ENCODE measurements at regions not wholly inside any gene's neighbourhood (a gene's known extent, or its start where the extent isn't known, plus 50 kb on each side); places are given as distances from the start of the nearest gene placed in this dataset.

GRCh38 chr6:169157197-169158148 lies 96.2 kb downstream of the THBS2 start:
- no peak overlapping the region for H3K23ac ChIP-seq (ENCODE audit: low read length in 2 of 2)
- H2BK120ac ChIP-seq (ENCODE audit: low read depth, low read length), result no peak overlapping the region
- H3K4ac ChIP-seq (ENCODE audit: low read depth in 1 of 2, low read length in 2 of 2), result no peak overlapping the region
- no peak overlapping the region for H2AFZ ChIP-seq (ENCODE audit: low read depth, low read length)
- no peak overlapping the region for H3K14ac ChIP-seq (ENCODE audit: low read length in 2 of 2)
- H3K27ac ChIP-seq (ENCODE audit: low read length, poor library complexity, severe bottlenecking), result no peak overlapping the region
- H3K27me3 ChIP-seq (ENCODE audit: control insufficient read depth in 1 of 2, insufficient read depth in 1 of 2, low read length in 2 of 2), result no peaks in the 10 kb centered on the region
- no peak for DNase-seq
- no peak overlapping the region for H4K8ac ChIP-seq (ENCODE audit: low read length)
- 83% methylated on average over 18 of the region's 22 CpGs for WGBS
- no peaks in the 10 kb centered on the region for H3K36me3 ChIP-seq (ENCODE audit: control insufficient read depth in 1 of 2, insufficient read depth in 2 of 2, low read depth in 1 of 2, low read length in 2 of 2)
- H2BK5ac ChIP-seq (ENCODE audit: low read depth, low read length, poor library complexity, severe bottlenecking), result no peak overlapping the region
- no peak overlapping the region for H2BK15ac ChIP-seq (ENCODE audit: low read depth, poor library complexity, severe bottlenecking)
- H3K79me1 ChIP-seq (replicated peaks; ENCODE audit: low read length, poor library complexity, severe bottlenecking), result no peaks in the 10 kb centered on the region
- H4K91ac ChIP-seq (ENCODE audit: low read length), result no peak overlapping the region
- H3K18ac ChIP-seq (ENCODE audit: low read depth in 1 of 2, low read length in 2 of 2), result no peak overlapping the region
- H2BK12ac ChIP-seq (ENCODE audit: low read length in 2 of 2), result no peak overlapping the region
- peaks cover 2% of the 10 kb centered on the region for H3K4me1 ChIP-seq (ENCODE audit: control insufficient read depth, insufficient read depth, low read depth, low read length)
- H3K9me3 ChIP-seq (ENCODE audit: control insufficient read depth, low read length), result no peaks in the 10 kb centered on the region
- no peak overlapping the region for H3K4me2 ChIP-seq (ENCODE audit: low read length, poor library complexity, severe bottlenecking)
- peak overlapping the region in 1 of 2 experiments; percentile 11 for H3K4me3 ChIP-seq (ENCODE audit: insufficient read depth in 1 of 2, low read depth in 1 of 2, low read length in 2 of 2)
- peak overlapping the region; percentile 77 for H3K9ac ChIP-seq (ENCODE audit: low read length)
- no peak overlapping the region for H2AK5ac ChIP-seq (ENCODE audit: low read length, severe bottlenecking)

DNA sequence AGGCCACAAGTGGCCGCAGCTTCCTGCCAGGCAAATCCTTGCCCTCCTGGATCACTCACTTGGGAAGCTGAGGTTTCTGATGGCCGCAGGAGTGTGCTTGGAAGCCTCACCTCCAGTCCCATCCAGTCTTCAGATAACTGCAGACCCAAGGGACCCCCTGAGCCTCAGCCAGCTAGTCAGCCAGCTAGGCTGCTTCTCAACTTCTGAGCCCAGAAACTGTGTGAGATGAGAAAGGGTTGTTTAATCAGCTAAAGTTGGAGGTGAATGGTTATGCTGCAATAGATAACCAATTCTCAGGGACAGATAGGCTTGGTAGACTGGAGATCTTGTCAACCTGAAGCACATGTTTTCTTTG lies 96.9 kb downstream of the THBS2 start:
- Histone ChIP-seq H3K14ac (ENCODE audit: low read length in 2 of 2) (no peak overlapping the region), H3K79me1 (replicated peaks; ENCODE audit: low read length, poor library complexity, severe bottlenecking) (no peaks in the 10 kb centered on the region), H3K23ac (ENCODE audit: low read length in 2 of 2) (no peak overlapping the region), H3K27me3 (ENCODE audit: control insufficient read depth in 1 of 2, insufficient read depth in 1 of 2, low read length in 2 of 2) (no peaks in the 10 kb centered on the region), H2BK120ac (ENCODE audit: low read depth, low read length) (no peak overlapping the region), H3K36me3 (ENCODE audit: control insufficient read depth in 1 of 2, insufficient read depth in 2 of 2, low read depth in 1 of 2, low read length in 2 of 2) (no peaks in the 10 kb centered on the region), H2AK5ac (ENCODE audit: low read length, severe bottlenecking) (no peak overlapping the region), H2BK5ac (ENCODE audit: low read depth, low read length, poor library complexity, severe bottlenecking) (no peak overlapping the region), H4K8ac (ENCODE audit: low read length) (no peak overlapping the region), H3K9ac (ENCODE audit: low read length) (peak overlapping the region; percentile 50), H3K4me1 (ENCODE audit: control insufficient read depth, insufficient read depth, low read depth, low read length) (peaks cover 2% of the 10 kb centered on the region), H4K91ac (ENCODE audit: low read length) (no peak overlapping the region), H3K4me3 (ENCODE audit: insufficient read depth in 1 of 2, low read depth in 1 of 2, low read length in 2 of 2) (no peak overlapping the region), H2BK12ac (ENCODE audit: low read length in 2 of 2) (no peak overlapping the region), H3K9me3 (ENCODE audit: control insufficient read depth, low read length) (no peaks in the 10 kb centered on the region), H3K4me2 (ENCODE audit: low read length, poor library complexity, severe bottlenecking) (no peak overlapping the region), H3K18ac (ENCODE audit: low read depth in 1 of 2, low read length in 2 of 2) (no peak overlapping the region), H2BK15ac (ENCODE audit: low read depth, poor library complexity, severe bottlenecking) (no peak overlapping the region), H3K4ac (ENCODE audit: low read depth in 1 of 2, low read length in 2 of 2) (no peak overlapping the region), H3K27ac (ENCODE audit: low read length, poor library complexity, severe bottlenecking) (no peak overlapping the region), H2AFZ (ENCODE audit: low read depth, low read length) (no peak overlapping the region)
- WGBS, result 85% methylated on average over 2 of the region's 2 CpGs
- DNase-seq, result no peak

DNA sequence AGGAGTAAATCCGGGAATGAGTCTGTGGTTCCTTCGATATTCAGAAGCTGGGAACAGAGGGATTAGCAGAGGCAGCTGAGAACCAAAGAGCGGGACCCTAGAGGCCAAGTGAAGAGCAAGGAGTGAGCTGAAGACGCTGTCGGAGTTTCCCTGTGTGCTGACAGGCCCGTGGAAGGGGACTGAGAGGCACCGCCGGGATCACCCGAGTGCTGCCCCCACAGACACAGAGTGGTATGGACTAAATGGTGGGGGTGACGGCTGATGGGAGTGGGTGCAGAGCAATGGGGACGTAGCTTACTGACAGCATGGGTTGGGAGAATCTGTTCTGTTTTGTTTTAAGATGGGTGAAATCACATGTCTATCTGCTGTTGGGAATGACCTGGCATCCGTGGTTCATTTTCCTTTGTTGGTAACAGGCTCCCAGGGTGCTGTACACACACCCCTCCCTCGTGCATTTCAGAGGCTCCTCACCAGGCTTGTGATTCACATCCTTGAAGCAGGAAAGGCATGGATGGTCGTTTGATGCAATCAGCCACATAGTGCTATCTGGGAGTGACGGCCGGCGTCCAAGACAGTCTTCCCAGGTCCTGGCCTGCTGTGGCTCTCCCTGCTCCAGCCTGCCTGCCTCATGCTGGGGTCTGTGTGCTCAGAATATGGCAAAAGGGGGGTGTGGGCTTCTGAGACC lies 97.4 kb downstream of the THBS2 start:
- H4K91ac ChIP-seq (ENCODE audit: low read length), result no peak overlapping the region
- no peak overlapping the region for H3K27ac ChIP-seq (ENCODE audit: low read length, poor library complexity, severe bottlenecking)
- H3K4me3 ChIP-seq (ENCODE audit: insufficient read depth in 1 of 2, low read depth in 1 of 2, low read length in 2 of 2), result no peak overlapping the region
- H4K8ac ChIP-seq (ENCODE audit: low read length), result no peak overlapping the region
- 68% methylated on average over 17 of the region's 17 CpGs for whole genome bisulfite sequencing
- H3K14ac ChIP-seq (ENCODE audit: low read length in 2 of 2), result no peak overlapping the region
- no peak overlapping the region for H3K18ac ChIP-seq (ENCODE audit: low read depth in 1 of 2, low read length in 2 of 2)
- H3K9ac ChIP-seq (ENCODE audit: low read length), result peak overlapping the region; percentile 50
- no peaks in the 10 kb centered on the region for H3K27me3 ChIP-seq (ENCODE audit: control insufficient read depth in 1 of 2, insufficient read depth in 1 of 2, low read length in 2 of 2)
- no peaks in the 10 kb centered on the region for H3K9me3 ChIP-seq (ENCODE audit: control insufficient read depth, low read length)
- no peak overlapping the region for H3K23ac ChIP-seq (ENCODE audit: low read length in 2 of 2)
- H3K36me3 ChIP-seq (ENCODE audit: control insufficient read depth in 1 of 2, insufficient read depth in 2 of 2, low read depth in 1 of 2, low read length in 2 of 2), result no peaks in the 10 kb centered on the region
- no peak overlapping the region for H2BK15ac ChIP-seq (ENCODE audit: low read depth, poor library complexity, severe bottlenecking)
- H2BK120ac ChIP-seq (ENCODE audit: low read depth, low read length), result no peak overlapping the region
- no peak overlapping the region for H3K4ac ChIP-seq (ENCODE audit: low read depth in 1 of 2, low read length in 2 of 2)
- H2AK5ac ChIP-seq (ENCODE audit: low read length, severe bottlenecking), result no peak overlapping the region
- DNase-seq, result no peak
- H2AFZ ChIP-seq (ENCODE audit: low read depth, low read length), result no peak overlapping the region
- H3K4me2 ChIP-seq (ENCODE audit: low read length, poor library complexity, severe bottlenecking), result no peak overlapping the region
- H2BK5ac ChIP-seq (ENCODE audit: low read depth, low read length, poor library complexity, severe bottlenecking), result no peak overlapping the region
- no peaks in the 10 kb centered on the region for H3K4me1 ChIP-seq (ENCODE audit: control insufficient read depth, insufficient read depth, low read depth, low read length)
- no peak overlapping the region for H2BK12ac ChIP-seq (ENCODE audit: low read length in 2 of 2)
- H3K79me1 ChIP-seq (replicated peaks; ENCODE audit: low read length, poor library complexity, severe bottlenecking), result no peaks in the 10 kb centered on the region

GRCh38 chr6:169155481-169155880 lies 98.2 kb downstream of the THBS2 start:
- DNase-seq, result no peak
- no peak overlapping the region for H3K23ac ChIP-seq (ENCODE audit: low read length in 2 of 2)
- H3K4ac ChIP-seq (ENCODE audit: low read depth in 1 of 2, low read length in 2 of 2), result no peak overlapping the region
- H3K27ac ChIP-seq (ENCODE audit: low read length, poor library complexity, severe bottlenecking), result no peak overlapping the region
- no peaks in the 10 kb centered on the region for H3K4me1 ChIP-seq (ENCODE audit: control insufficient read depth, insufficient read depth, low read depth, low read length)
- peaks cover 3% of the 10 kb centered on the region for H3K9me3 ChIP-seq (ENCODE audit: control insufficient read depth, low read length)
- H3K4me3 ChIP-seq (ENCODE audit: insufficient read depth in 1 of 2, low read depth in 1 of 2, low read length in 2 of 2), result no peak overlapping the region
- H2BK5ac ChIP-seq (ENCODE audit: low read depth, low read length, poor library complexity, severe bottlenecking), result no peak overlapping the region
- no peaks in the 10 kb centered on the region for H3K36me3 ChIP-seq (ENCODE audit: control insufficient read depth in 1 of 2, insufficient read depth in 2 of 2, low read depth in 1 of 2, low read length in 2 of 2)
- no peak overlapping the region for H2BK120ac ChIP-seq (ENCODE audit: low read depth, low read length)
- no peaks in the 10 kb centered on the region for H3K27me3 ChIP-seq (ENCODE audit: control insufficient read depth in 1 of 2, insufficient read depth in 1 of 2, low read length in 2 of 2)
- 85% methylated on average over 7 of the region's 7 CpGs for WGBS
- no peak overlapping the region for H3K9ac ChIP-seq (ENCODE audit: low read length)
- no peak overlapping the region for H4K91ac ChIP-seq (ENCODE audit: low read length)
- H2AFZ ChIP-seq (ENCODE audit: low read depth, low read length), result no peak overlapping the region
- no peak overlapping the region for H2BK15ac ChIP-seq (ENCODE audit: low read depth, poor library complexity, severe bottlenecking)
- H2AK5ac ChIP-seq (ENCODE audit: low read length, severe bottlenecking), result no peak overlapping the region
- H3K14ac ChIP-seq (ENCODE audit: low read length in 2 of 2), result no peak overlapping the region
- no peak overlapping the region for H2BK12ac ChIP-seq (ENCODE audit: low read length in 2 of 2)
- no peak overlapping the region for H4K8ac ChIP-seq (ENCODE audit: low read length)
- H3K4me2 ChIP-seq (ENCODE audit: low read length, poor library complexity, severe bottlenecking), result no peak overlapping the region
- no peak overlapping the region for H3K18ac ChIP-seq (ENCODE audit: low read depth in 1 of 2, low read length in 2 of 2)
- no peaks in the 10 kb centered on the region for H3K79me1 ChIP-seq (replicated peaks; ENCODE audit: low read length, poor library complexity, severe bottlenecking)
